Panc1 (cell line): ENCODE measurements at regions not wholly inside any gene's neighbourhood (a gene's known extent, or its start where the extent isn't known, plus 50 kb on each side); places are given as distances from the start of the nearest gene placed in this dataset.

Source experiments
- ATAC-seq: fragments of 200-7000 bp; cut with Tn5 transposase; 2 replicates; pipeline ENCODE4 v1.9.1; 2020; ENCODE audit warnings: mild to moderate bottlenecking, moderate library complexity
- BruUV-seq: library from RNA; stranded (reverse); fragments of 400-500 nt; replicated peaks from 2 replicates; lab custom pipeline; 2021; lab: Mats Ljungman, UMichigan
- CTCF ChIA-PET: fragments of 300-600 bp; sonication (Branson Sonifier 250); formaldehyde crosslinking; loops from one replicate; lab custom pipeline; 2022; ENCODE audit warnings: antibody characterized with exemption; lab: Charles Lee
- POLR2A ChIA-PET: fragments of 300-600 bp; sonication (Branson Sonifier 250); formaldehyde crosslinking; loops from one replicate; lab custom pipeline; 2022; ENCODE audit warnings: antibody characterized with exemption; lab: Charles Lee
- DNase-seq: peaks from one replicate; pipeline ENCODE4 v3.0.0-alpha.2; 2010; ENCODE audit warnings: low read depth, low spot score
- H3K27ac ChIP-seq: 2 replicates; pipeline ENCODE4 v1.5.1; 2011; ENCODE audit warnings: mild to moderate bottlenecking, low read length, inconsistent platforms
- H3K27me3 ChIP-seq: fragments of 200-500 bp; sonication (Bioruptor generic); 2 replicates; pipeline ENCODE4 v1.6.0; 2014; ENCODE audit warnings: low read length, inconsistent platforms; ENCODE audit not compliant: control insufficient read depth, insufficient read depth
- H3K36me3 ChIP-seq: fragments of 200-500 bp; sonication (Bioruptor generic); 2 replicates; pipeline ENCODE4 v1.5.1; 2014; ENCODE audit warnings: inconsistent platforms, mild to moderate bottlenecking, low read length, moderate library complexity; ENCODE audit not compliant: control insufficient read depth, insufficient read depth
- H3K4me1 ChIP-seq: 2 replicates; pipeline ENCODE4 v1.5.1; 2011; ENCODE audit warnings: inconsistent platforms, mild to moderate bottlenecking, low read length, moderate library complexity; ENCODE audit not compliant: control insufficient read depth, insufficient read depth
- H3K4me3 ChIP-seq, 2 experiments: 2 replicates each; pipeline ENCODE4 v1.5.1; 2011 to 2012; ENCODE audit warnings: low read depth in 2 of 2, low read length in 2 of 2, mild to moderate bottlenecking in 2 of 2, inconsistent platforms in 1 of 2, moderate library complexity in 1 of 2
- H3K9me3 ChIP-seq: fragments of 200-500 bp; sonication (Bioruptor generic); 2 replicates; pipeline ENCODE4 v1.5.1; 2014; ENCODE audit warnings: low read depth, mild to moderate bottlenecking, inconsistent platforms, low read length, moderate library complexity; ENCODE audit not compliant: control insufficient read depth, insufficient read depth
- POLR2AphosphoS5 ChIP-seq: IDR thresholded peaks from 2 replicates; pipeline ENCODE4 v1.6.1; 2012; ENCODE audit warnings: mild to moderate bottlenecking, low read depth, low read length, moderate library complexity
- REST ChIP-seq, 2 experiments: IDR thresholded peaks; 2 replicates each; pipeline ENCODE4 v1.6.1; 2011 to 2012; ENCODE audit warnings: low read depth in 2 of 2, control low read depth in 1 of 2, low read length in 1 of 2, mild to moderate bottlenecking in 1 of 2, moderate library complexity in 1 of 2; ENCODE audit not compliant: insufficient read depth in 1 of 2
- SIN3A ChIP-seq: IDR thresholded peaks from 2 replicates; pipeline ENCODE4 v1.6.1; 2012; ENCODE audit warnings: low read depth, mild to moderate bottlenecking, low read length, moderate library complexity, borderline replicate concordance; ENCODE audit not compliant: insufficient read depth
- TCF7L2 ChIP-seq: IDR thresholded peaks from 2 replicates; pipeline ENCODE4 v1.6.1; 2011; ENCODE audit warnings: mild to moderate bottlenecking, low read depth, low read length, inconsistent platforms
- in situ Hi-C: cut with HindIII; loops from 2 replicates; pipeline ENCODE4 v1.10.0; 2016; ENCODE audit warnings: low sequenced_read_pairs, low pct_unique_long_range_greater_than_20kb
- intact Hi-C: fragments of 100-400 bp; cut with micrococcal nuclease; formaldehyde crosslinking; loops from one replicate; pipeline ENCODE4 v1.10.0; 2022; ENCODE audit not compliant: unreplicated experiment
- TF ChIP-seq, protein P1 (sequence below): fragments of 450-650 bp; IDR thresholded peaks from 2 replicates; pipeline ENCODE4 v1.5.1; 2017; ENCODE audit warnings: mild to moderate bottlenecking

- TF ChIP-seq POLR2AphosphoS5: no peak
- TF ChIP-seq, protein P1, sequence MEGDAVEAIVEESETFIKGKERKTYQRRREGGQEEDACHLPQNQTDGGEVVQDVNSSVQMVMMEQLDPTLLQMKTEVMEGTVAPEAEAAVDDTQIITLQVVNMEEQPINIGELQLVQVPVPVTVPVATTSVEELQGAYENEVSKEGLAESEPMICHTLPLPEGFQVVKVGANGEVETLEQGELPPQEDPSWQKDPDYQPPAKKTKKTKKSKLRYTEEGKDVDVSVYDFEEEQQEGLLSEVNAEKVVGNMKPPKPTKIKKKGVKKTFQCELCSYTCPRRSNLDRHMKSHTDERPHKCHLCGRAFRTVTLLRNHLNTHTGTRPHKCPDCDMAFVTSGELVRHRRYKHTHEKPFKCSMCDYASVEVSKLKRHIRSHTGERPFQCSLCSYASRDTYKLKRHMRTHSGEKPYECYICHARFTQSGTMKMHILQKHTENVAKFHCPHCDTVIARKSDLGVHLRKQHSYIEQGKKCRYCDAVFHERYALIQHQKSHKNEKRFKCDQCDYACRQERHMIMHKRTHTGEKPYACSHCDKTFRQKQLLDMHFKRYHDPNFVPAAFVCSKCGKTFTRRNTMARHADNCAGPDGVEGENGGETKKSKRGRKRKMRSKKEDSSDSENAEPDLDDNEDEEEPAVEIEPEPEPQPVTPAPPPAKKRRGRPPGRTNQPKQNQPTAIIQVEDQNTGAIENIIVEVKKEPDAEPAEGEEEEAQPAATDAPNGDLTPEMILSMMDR: no peak
- no peak for TF ChIP-seq REST (IDR thresholded peaks at IDR 0.05; ENCODE audit: insufficient read depth in 1 of 2, low read depth in 2 of 2, low read length in 1 of 2)
- TF ChIP-seq SIN3A: no peak
- TF ChIP-seq TCF7L2: no peak
- no peak for DNase-seq
- no TSS peak for BruUV-seq
- no peaks in the 10 kb centered on the region for H3K4me1 ChIP-seq
- intact Hi-C loops (no loop called here), in situ Hi-C loops (no loop called here)
- no peaks in the 10 kb centered on the region for H3K36me3 ChIP-seq
- no peak overlapping the region for H3K27ac ChIP-seq
- no peaks in the 10 kb centered on the region for H3K27me3 ChIP-seq
- ChIA-PET CTCF (no interaction called here), POLR2A (no interaction called here)
- H3K9me3 ChIP-seq: no peaks in the 10 kb centered on the region
- ATAC-seq: no peak
- H3K4me3 ChIP-seq: no peak overlapping the region
These were observed 73.3 kb upstream of the HIF1A start for GRCh38 chr14:61622051-61622450.

GRCh38 chr14:61623927-61624326 is 71.4 kb upstream of the HIF1A start:
- intact Hi-C loops (no loop called here), in situ Hi-C loops (no loop called here)
- H3K9me3 ChIP-seq: no peaks in the 10 kb centered on the region
- ChIA-PET POLR2A (no interaction called here), CTCF (no interaction called here)
- no peak for TF ChIP-seq POLR2AphosphoS5
- TF ChIP-seq REST (IDR thresholded peaks at IDR 0.05; ENCODE audit: insufficient read depth in 1 of 2, low read depth in 2 of 2, low read length in 1 of 2): no peak
- ATAC-seq: no peak
- H3K36me3 ChIP-seq: no peaks in the 10 kb centered on the region
- H3K27me3 ChIP-seq: no peaks in the 10 kb centered on the region
- H3K4me1 ChIP-seq: no peaks in the 10 kb centered on the region
- BruUV-seq: no TSS peak
- no peak overlapping the region for H3K4me3 ChIP-seq
- no peak overlapping the region for H3K27ac ChIP-seq
- no peak for DNase-seq
